Coronary artery (tissue), 2 donors: ENCODE measurements at regions not wholly inside any gene's neighbourhood (a gene's known extent, or its start where the extent isn't known, plus 50 kb on each side); places are given as distances from the start of the nearest gene placed in this dataset.
A peak's percentile ranks its signal among the peaks of the same experiment; 100 is the strongest.

Experiments used
- DNase-seq: peaks from one replicate; pipeline ENCODE4 v3.0.0-alpha.2; 2017; ENCODE audit warnings: low spot score
- H3K27ac ChIP-seq, 2 donors: fragments of 200-600 bp; sonication (generic); one replicate each; pipeline ENCODE4 v1.5.1; 2016 to 2019
- H3K4me3 ChIP-seq: fragments of 200-600 bp; sonication (generic); 2 replicates; pipeline ENCODE4 v1.5.1; 2016; ENCODE audit warnings: mild to moderate bottlenecking, moderate library complexity
- TF ChIP-seq, protein P1 (sequence below): fragments of 200-600 bp; sonication (generic); IDR thresholded peaks from one replicate; pipeline ENCODE4 v1.5.1; 2019; ENCODE audit warnings: antibody characterized with exemption

DNA sequence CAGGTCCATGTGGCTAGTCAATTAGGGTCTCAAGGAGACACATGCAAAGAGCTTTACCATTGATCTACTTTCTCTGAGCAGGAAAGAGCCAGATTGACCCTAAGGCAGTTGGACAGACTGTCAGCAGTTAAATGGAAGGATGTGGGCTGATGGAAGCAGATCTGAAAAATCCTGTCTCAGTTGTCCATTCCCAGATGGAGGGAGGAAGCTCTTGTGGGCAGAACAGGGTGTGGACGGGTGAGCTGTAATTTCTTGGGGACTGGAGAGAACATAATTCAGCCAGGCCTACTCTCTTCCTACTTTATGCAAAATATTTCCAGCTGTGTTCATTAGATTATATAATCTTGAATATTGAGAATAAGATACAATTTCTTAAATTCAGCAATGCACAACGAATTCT is 163.6 kb downstream of the GNAT3 start:
- no peak overlapping the region for H3K27ac ChIP-seq
- no peak for DNase-seq
- no peak overlapping the region for H3K4me3 ChIP-seq
- TF ChIP-seq, protein P1, sequence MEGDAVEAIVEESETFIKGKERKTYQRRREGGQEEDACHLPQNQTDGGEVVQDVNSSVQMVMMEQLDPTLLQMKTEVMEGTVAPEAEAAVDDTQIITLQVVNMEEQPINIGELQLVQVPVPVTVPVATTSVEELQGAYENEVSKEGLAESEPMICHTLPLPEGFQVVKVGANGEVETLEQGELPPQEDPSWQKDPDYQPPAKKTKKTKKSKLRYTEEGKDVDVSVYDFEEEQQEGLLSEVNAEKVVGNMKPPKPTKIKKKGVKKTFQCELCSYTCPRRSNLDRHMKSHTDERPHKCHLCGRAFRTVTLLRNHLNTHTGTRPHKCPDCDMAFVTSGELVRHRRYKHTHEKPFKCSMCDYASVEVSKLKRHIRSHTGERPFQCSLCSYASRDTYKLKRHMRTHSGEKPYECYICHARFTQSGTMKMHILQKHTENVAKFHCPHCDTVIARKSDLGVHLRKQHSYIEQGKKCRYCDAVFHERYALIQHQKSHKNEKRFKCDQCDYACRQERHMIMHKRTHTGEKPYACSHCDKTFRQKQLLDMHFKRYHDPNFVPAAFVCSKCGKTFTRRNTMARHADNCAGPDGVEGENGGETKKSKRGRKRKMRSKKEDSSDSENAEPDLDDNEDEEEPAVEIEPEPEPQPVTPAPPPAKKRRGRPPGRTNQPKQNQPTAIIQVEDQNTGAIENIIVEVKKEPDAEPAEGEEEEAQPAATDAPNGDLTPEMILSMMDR: no peak

DNA sequence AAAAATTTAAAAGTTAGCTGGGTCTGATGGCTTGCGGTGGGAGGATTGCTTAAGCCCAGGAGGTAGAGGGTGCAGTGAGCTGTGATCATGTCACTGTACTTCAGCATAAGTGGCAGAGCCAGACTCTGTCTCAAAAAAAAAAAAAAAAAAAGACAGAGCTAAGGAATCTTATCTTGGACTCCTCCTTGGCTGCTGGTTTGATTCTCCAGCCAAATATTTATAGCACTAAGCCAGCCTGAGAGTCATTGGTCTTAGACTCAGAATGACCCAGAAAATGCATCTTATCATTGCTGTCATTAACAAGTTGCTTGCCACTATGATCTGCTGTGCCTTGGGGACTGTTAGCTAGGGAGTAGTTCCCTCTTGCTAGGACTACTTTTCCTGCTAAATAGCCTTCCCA is 164.7 kb downstream of the GNAT3 start:
- Histone ChIP-seq H3K4me3 (no peak overlapping the region), H3K27ac (peak overlapping the region in 1 of 2 donors; percentile 10)
- TF ChIP-seq, protein P1: no peak
- DNase-seq: no peak

DNA sequence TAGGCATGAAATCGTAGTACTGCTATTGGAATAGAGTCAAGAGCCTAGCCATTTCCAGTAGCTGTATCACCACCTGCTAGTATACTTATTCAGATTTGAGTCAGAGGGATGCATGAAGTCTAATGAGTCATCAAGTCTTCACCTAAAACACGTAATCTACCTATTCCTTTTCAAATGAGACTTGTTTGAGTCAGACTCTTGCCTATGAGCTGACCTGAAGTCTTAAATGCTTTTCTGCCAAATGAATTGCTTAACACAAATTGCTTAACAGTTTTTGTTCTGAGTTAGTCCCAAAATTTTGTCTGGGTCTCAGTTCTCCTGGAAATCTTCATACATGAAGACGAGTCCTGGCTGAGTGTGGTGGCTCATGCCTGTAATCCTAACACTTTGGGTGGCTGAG is 165.2 kb downstream of the GNAT3 start:
- no peak overlapping the region for H3K4me3 ChIP-seq
- TF ChIP-seq, protein P1: no peak
- no peak for DNase-seq
- peak overlapping the region in 1 of 2 donors; percentile 10 for H3K27ac ChIP-seq

DNA sequence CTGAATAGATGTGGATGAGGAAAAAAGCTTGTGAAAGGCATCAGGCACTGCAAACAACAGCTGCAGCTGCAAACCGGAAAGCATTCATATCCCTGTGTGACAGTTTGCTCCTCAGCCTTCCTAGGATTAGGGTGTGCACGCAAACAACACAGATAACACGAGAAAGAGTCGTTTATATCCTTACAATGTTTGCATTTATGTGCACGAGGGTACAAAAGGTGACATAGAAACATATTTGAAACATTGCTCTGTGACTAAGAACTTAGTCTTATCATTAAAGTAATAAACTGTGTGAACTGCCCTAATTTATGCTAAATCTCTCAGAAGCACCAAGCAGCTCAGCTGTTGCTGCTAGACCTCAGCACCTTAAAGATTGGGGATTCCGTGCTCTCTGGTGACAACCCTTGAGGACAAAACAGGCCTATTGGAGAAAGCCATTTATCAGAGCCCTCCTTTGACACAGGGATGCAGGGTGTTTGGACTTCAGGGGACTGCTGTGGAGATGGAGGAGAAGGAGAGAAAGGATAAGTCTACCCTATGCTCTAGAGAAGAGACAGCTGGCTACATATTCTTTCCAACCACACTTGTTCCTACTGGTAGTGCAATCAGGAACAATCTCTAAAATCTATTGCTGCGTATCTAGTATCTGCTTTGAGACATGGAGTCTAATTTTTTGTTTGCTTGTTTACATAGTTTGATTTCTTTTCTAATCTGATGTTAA is 176.2 kb downstream of the GNAT3 start:
- DNase-seq: no peak
- no peak overlapping the region for H3K4me3 ChIP-seq
- H3K27ac ChIP-seq: no peak overlapping the region
- TF ChIP-seq, protein P1: no peak

DNA sequence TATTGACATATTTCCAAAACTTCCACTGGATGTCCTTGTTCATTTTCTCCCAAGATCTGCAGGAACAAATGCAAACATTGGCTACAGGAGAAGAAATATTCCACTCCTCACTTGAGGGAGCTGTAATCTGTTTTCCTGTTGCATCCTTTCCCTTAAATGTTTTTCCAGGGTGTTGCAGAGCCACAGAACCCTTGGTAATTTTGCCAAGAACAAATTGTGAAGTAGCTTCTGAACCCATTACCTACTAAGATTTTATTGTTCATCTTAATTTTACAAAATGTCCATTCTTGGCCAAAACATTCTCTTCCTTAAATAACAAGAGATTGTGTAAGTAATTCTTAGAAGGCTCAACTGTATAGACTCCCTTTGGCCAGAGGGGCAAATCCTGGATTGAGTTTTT is 177.0 kb downstream of the GNAT3 start:
- Histone ChIP-seq H3K27ac (no peak overlapping the region), H3K4me3 (no peak overlapping the region)
- TF ChIP-seq, protein P1: no peak
- no peak for DNase-seq

DNA sequence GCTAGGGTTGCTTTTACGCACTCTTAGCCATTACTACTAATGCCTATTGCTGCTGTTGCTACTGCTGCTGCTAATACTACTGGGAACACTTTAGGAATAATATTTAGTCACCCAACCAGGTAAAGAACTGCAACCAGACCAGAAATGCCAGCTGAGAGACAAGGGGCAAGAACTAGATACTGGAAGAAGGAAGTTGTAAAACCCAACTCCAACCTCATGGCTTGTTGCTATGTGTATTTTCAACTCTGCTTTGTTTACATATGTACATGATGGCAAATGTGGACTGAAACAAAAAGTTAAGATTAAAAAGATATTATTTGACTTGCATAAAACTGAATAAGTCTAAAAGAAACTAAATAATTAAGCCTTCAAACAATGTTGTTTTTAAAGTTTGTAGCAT is 177.7 kb downstream of the GNAT3 start:
- H3K27ac ChIP-seq: no peak overlapping the region
- TF ChIP-seq, protein P1: no peak
- DNase-seq: no peak
- no peak overlapping the region for H3K4me3 ChIP-seq

DNA sequence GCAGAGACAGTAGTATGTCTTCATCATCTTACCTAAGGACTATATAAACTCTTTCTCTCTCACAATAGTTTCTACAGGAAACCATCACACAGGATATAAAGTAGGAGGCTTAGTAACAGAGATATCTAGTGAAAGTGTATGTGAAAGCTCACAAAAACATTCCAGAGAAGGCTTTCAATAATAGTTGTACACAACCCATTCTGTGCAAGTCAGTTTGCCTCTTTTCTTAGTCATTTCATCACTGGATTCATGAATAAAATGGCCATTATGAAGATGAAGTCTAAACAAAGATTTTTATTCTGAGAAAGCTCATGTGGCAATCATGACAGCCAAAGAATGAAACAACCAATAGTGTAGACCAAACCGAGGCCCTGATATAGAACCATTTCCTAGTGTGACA is 178.8 kb downstream of the GNAT3 start:
- no peak for DNase-seq
- TF ChIP-seq, protein P1: no peak
- Histone ChIP-seq H3K27ac (no peak overlapping the region), H3K4me3 (no peak overlapping the region)
